HEK293 (cell line): ENCODE measurements at regions not wholly inside any gene's neighbourhood (a gene's known extent, or its start where the extent isn't known, plus 50 kb on each side); places are given as distances from the start of the nearest gene placed in this dataset.

ENCODE experiments used
- BCL11B ChIP-seq: fragments of 450-650 bp; formaldehyde crosslinking; IDR thresholded peaks from 2 replicates; pipeline ENCODE4 v1.5.1; 2016; ENCODE audit warnings: low read depth, missing biosample characterization, missing genetic modification characterization
- CTCF ChIP-seq: fragments of 450-650 bp; formaldehyde crosslinking; IDR thresholded peaks from 2 replicates; pipeline ENCODE4 v1.5.1; 2016; ENCODE audit warnings: missing biosample characterization, missing genetic modification characterization
- GFI1B ChIP-seq: fragments of 450-650 bp; formaldehyde crosslinking; IDR thresholded peaks from 2 replicates; pipeline ENCODE4 v1.5.1; 2016; ENCODE audit warnings: missing biosample characterization, missing genetic modification characterization
- KLF17 ChIP-seq: fragments of 450-650 bp; formaldehyde crosslinking; IDR thresholded peaks from 2 replicates; pipeline ENCODE4 v1.5.1; 2016; ENCODE audit warnings: missing biosample characterization, missing genetic modification characterization
- KLF8 ChIP-seq: fragments of 450-650 bp; formaldehyde crosslinking; IDR thresholded peaks from 2 replicates; pipeline ENCODE4 v1.5.1; 2016; ENCODE audit warnings: missing biosample characterization, missing genetic modification characterization
- REST ChIP-seq: fragments of 450-650 bp; formaldehyde crosslinking; IDR thresholded peaks from 2 replicates; pipeline ENCODE4 v1.5.1; 2016; ENCODE audit warnings: missing biosample characterization, missing genetic modification characterization
- SETDB1 ChIP-seq: IDR thresholded peaks from one replicate; pipeline ENCODE4 v1.6.1; 2017; ENCODE audit warnings: mild to moderate bottlenecking, low read length, moderate library complexity, mixed read lengths; ENCODE audit not compliant: insufficient read length
- TCF7L2 ChIP-seq: IDR thresholded peaks from 2 replicates; pipeline ENCODE4 v1.6.1; 2011; ENCODE audit warnings: low read depth, mild to moderate bottlenecking, inconsistent platforms, low read length, moderate library complexity, borderline replicate concordance
- ZBTB11 ChIP-seq: fragments of 450-650 bp; formaldehyde crosslinking; conservative IDR thresholded peaks from 2 replicates; pipeline ENCODE4 v1.5.1; 2016; ENCODE audit warnings: low read depth, missing biosample characterization, missing genetic modification characterization
- ZNF18 ChIP-seq: fragments of 450-650 bp; formaldehyde crosslinking; IDR thresholded peaks from 2 replicates; pipeline ENCODE4 v1.5.1; 2016; ENCODE audit warnings: missing biosample characterization, missing genetic modification characterization
- ZNF518A ChIP-seq: fragments of 450-650 bp; formaldehyde crosslinking; conservative IDR thresholded peaks from 2 replicates; pipeline ENCODE4 v1.5.1; 2016; ENCODE audit warnings: low read depth, missing biosample characterization, missing genetic modification characterization
- ZNF561 ChIP-seq: fragments of 450-650 bp; IDR thresholded peaks from 2 replicates; pipeline ENCODE4 v1.5.1; 2018; ENCODE audit warnings: missing biosample characterization, missing genetic modification characterization, borderline replicate concordance
- ZNF621 ChIP-seq: fragments of 450-650 bp; formaldehyde crosslinking; IDR thresholded peaks from 2 replicates; pipeline ENCODE4 v1.5.1; 2017; ENCODE audit warnings: missing biosample characterization, missing genetic modification characterization

- TF ChIP-seq ZBTB11 (tag by site-specific recombination): no peak
- no peak for TF ChIP-seq CTCF (tag by site-specific recombination)
- TF ChIP-seq ZNF18 (tag by site-specific recombination): no peak
- TF ChIP-seq KLF8 (tag by site-specific recombination): no peak
- no peak for TF ChIP-seq REST
- TF ChIP-seq ZNF561 (tag by site-specific recombination): no peak
- no peak for TF ChIP-seq GFI1B (tag by site-specific recombination)
- TF ChIP-seq BCL11B (tag by site-specific recombination): no peak
- TF ChIP-seq ZNF621 (tag by site-specific recombination): no peak
- no peak for TF ChIP-seq SETDB1
- TF ChIP-seq ZNF518A (tag by site-specific recombination): no peak
- no peak for TF ChIP-seq TCF7L2
- no peak for TF ChIP-seq KLF17
These were observed 564.0 kb upstream of the MEF2C start for GRCh38 chr5:89447027-89447426.
